Fibroblast of the aortic adventitia (primary cell): ENCODE measurements at regions not wholly inside any gene's neighbourhood (a gene's known extent, or its start where the extent isn't known, plus 50 kb on each side); places are given as distances from the start of the nearest gene placed in this dataset.

Experiments used
- DNase-seq: peaks from one replicate; pipeline ENCODE4 v3.0.0-alpha.2; 2010; ENCODE audit warnings: low read depth
- H3K4me3 ChIP-seq: 2 replicates; pipeline ENCODE4 v1.5.1; 2011; ENCODE audit warnings: low read depth, mild to moderate bottlenecking, control low read depth, low read length, moderate library complexity
- TF ChIP-seq, protein P1 (sequence below): IDR thresholded peaks from 2 replicates; pipeline ENCODE4 v1.5.1; 2011; ENCODE audit warnings: mild to moderate bottlenecking, low read length, control low read depth, inconsistent platforms; ENCODE audit not compliant: insufficient read depth

DNA sequence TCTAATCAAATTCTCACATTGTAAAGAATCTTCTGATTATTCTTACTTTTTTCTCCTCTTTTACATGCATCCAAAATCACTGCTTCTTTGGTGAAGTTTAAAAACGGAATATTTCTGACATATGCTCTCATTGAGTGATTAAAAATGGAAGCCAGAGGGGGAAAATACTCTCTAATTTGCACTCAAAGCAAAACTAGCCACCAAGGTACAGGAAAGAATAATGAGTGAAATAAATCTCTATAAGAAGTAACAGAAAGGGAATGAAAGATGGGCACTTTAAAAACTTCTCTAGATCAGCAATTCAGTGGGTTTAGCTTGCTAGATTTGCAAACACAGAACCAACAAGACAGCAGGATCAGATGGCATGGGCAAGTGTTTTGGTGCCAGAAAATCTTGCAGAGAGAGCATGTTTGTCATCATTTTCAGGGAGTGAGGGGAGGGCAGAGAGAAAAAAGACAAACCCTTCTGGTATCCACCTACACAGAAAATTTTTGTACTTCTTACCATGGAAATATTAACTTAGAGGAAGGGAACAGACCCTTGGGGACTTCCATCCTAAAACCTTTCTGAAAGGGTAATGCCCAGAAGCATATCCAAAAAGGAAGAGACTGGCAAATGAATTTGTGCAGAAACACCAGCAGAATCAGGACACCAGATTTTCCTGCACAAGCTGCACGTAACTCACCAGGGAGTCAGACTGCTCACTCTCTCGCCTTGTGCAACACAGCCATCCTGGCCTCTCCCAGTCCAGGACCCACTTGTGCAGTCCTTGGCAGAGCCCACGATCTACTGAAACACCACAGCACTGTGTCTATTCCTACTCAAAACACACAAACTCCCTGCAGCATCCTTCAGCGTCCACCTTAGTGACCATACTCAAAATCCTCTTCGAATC lies 270.2 kb upstream of the PRDM1 start:
- no peak overlapping the region for H3K4me3 ChIP-seq
- DNase-seq: no peak
- TF ChIP-seq, protein P1, sequence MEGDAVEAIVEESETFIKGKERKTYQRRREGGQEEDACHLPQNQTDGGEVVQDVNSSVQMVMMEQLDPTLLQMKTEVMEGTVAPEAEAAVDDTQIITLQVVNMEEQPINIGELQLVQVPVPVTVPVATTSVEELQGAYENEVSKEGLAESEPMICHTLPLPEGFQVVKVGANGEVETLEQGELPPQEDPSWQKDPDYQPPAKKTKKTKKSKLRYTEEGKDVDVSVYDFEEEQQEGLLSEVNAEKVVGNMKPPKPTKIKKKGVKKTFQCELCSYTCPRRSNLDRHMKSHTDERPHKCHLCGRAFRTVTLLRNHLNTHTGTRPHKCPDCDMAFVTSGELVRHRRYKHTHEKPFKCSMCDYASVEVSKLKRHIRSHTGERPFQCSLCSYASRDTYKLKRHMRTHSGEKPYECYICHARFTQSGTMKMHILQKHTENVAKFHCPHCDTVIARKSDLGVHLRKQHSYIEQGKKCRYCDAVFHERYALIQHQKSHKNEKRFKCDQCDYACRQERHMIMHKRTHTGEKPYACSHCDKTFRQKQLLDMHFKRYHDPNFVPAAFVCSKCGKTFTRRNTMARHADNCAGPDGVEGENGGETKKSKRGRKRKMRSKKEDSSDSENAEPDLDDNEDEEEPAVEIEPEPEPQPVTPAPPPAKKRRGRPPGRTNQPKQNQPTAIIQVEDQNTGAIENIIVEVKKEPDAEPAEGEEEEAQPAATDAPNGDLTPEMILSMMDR: no peak

GRCh38 chr6:105814745-105815536 lies 271.2 kb upstream of the PRDM1 start:
- H3K4me3 ChIP-seq: no peak overlapping the region
- TF ChIP-seq, protein P1: no peak
- no peak for DNase-seq

- no peak for DNase-seq
- TF ChIP-seq, protein P1: no peak
- no peak overlapping the region for H3K4me3 ChIP-seq
These were observed 275.1 kb upstream of the PRDM1 start for GRCh38 chr6:105810922-105811482.

DNA sequence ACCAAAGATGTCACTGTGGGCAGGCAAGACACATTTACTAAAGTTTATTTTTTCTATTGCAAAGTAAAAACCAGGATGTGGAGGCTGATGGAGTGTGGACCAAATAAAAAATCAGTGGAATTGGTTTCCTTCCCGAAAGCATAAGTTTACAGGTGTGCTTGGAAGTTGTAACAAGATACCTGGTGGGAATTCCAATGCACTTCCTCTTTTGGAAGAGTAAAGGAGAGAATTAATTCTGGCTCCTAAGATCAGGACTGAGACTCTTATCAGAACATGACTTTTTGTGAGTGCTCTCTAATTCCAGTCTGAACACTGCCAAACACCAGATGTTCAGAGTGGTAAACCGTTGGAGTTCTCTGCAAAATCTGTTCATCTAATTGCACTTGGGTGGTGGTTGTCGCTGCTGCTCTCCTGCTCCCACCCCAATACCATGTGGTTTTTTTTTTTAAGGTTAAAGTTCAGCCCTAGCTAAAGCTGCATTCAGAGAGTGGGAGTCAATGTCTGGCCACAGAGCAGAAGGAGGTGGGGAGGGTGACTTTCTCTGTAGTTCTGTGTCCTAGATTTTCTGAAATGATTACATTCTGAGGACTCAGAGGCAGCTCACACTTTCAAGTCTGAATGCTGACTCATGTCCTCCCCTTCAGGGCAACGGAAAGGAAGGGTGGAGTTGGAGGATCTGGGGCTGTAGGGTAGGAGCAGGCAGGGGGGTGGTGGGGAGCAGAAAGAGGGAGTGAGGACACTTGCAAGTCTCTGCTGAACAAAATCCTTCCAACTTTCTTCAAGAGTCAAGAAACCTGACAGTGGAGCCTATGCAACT lies 275.8 kb upstream of the PRDM1 start:
- peak; percentile 84 for DNase-seq
- no peak overlapping the region for H3K4me3 ChIP-seq
- TF ChIP-seq, protein P1: no peak

GRCh38 chr6:105808571-105808970 lies 277.6 kb upstream of the PRDM1 start:
- TF ChIP-seq, protein P1: no peak
- H3K4me3 ChIP-seq: no peak overlapping the region

GRCh38 chr6:105807905-105808304 lies 278.2 kb upstream of the PRDM1 start:
- DNase-seq: no peak
- no peak overlapping the region for H3K4me3 ChIP-seq
- TF ChIP-seq, protein P1: no peak

More at GRCh38 chr6:105808571-105808970, 277.6 kb upstream of the PRDM1 start:
- DNase-seq: no peak
